ENCODE measurements at regions not wholly inside any gene's neighbourhood (a gene's known extent, or its start where the extent isn't known, plus 50 kb on each side); places are given as distances from the start of the nearest gene placed in this dataset.

DNA sequence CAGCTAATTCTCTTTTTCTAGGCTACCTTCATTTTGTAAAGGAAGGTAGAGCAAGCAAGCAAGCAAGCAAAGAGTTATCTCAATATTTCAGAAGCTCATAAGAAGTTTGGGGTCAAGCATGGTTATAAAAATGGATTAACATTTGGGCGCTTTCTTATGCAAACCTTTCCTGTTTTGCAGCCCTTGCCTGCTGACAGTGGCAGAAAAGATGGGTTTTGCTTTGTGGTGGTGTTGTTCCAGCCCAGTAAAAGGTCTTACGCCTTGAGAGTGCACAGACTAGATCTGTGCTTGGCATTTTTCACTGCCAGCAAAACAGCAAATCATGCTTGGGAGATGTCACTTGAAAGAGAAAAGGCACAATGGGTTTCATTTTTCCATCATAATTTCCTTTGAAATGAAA is 1320.6 kb upstream of the CELF4 start:
- no peaks in the 10 kb centered on the region for H3K9me3 Mint-ChIP-seq (ENCODE audit: unreplicated experiment)
- intact Hi-C loops (cut with micrococcal nuclease): no loop called here
- H3K4me3 Mint-ChIP-seq (ENCODE audit: unreplicated experiment): no peak overlapping the region
- no TSS peak for BruUV-seq (replicated peaks)
- no peak overlapping the region for H3K27ac Mint-ChIP-seq (ENCODE audit: low read depth, unreplicated experiment)
- no peak for DNase-seq (ENCODE audit: unreplicated experiment)
- no peaks in the 10 kb centered on the region for H3K4me1 Mint-ChIP-seq (ENCODE audit: insufficient read depth, unreplicated experiment)
- ChIA-PET CTCF (no interaction called here), POLR2A (no interaction called here)
- TF ChIP-seq CTCF (IDR thresholded peaks at IDR 0.05; ENCODE audit: unreplicated experiment): no peak
- no peaks in the 10 kb centered on the region for H3K27me3 Mint-ChIP-seq (ENCODE audit: insufficient read depth, unreplicated experiment)
- no peaks in the 10 kb centered on the region for H3K36me3 Mint-ChIP-seq (ENCODE audit: insufficient read depth, unreplicated experiment)

- Mint-ChIP-seq H3K36me3 (ENCODE audit: insufficient read depth, unreplicated experiment) (no peaks in the 10 kb centered on the region), H3K4me3 (ENCODE audit: unreplicated experiment) (no peak overlapping the region), H3K4me1 (ENCODE audit: insufficient read depth, unreplicated experiment) (no peaks in the 10 kb centered on the region), H3K27ac (ENCODE audit: low read depth, unreplicated experiment) (no peak overlapping the region), H3K9me3 (ENCODE audit: unreplicated experiment) (no peaks in the 10 kb centered on the region), H3K27me3 (ENCODE audit: insufficient read depth, unreplicated experiment) (no peaks in the 10 kb centered on the region)
- no peak for TF ChIP-seq CTCF (IDR thresholded peaks at IDR 0.05; ENCODE audit: unreplicated experiment)
- BruUV-seq (replicated peaks): no TSS peak
- DNase-seq (ENCODE audit: unreplicated experiment): no peak
- ChIA-PET CTCF (no interaction called here), POLR2A (no interaction called here)
- intact Hi-C loops (cut with micrococcal nuclease): no loop called here
Measured at GRCh38 chr18:38884050-38884449, 1318.5 kb upstream of the CELF4 start.

DNA sequence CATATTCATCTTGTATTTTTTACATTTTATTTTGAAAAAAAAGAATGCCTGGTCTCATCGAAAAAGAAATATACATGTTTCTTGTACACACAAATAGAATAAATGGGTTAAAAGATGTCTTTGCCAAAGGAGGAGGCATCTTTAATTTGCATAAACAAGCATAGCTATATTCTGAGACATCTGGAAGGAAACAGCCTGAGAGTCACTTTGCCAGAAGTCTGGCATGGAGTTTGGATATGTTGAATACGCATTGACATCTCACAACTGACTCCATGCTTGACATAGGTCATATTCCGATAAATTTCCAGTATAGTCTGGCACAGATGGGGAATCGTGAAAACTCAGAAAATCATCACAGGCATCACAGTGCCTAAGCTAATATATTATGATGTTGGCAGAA is 1317.5 kb upstream of the CELF4 start:
- ChIA-PET POLR2A (no interaction called here), CTCF (interaction anchor here (0.7 kb wide), 1 partner anchor 1154 kb away, joined by 3 read pairs; no protein-coding TSS in a partner anchor)
- Mint-ChIP-seq H3K36me3 (ENCODE audit: insufficient read depth, unreplicated experiment) (no peaks in the 10 kb centered on the region), H3K27ac (ENCODE audit: low read depth, unreplicated experiment) (no peak overlapping the region), H3K27me3 (ENCODE audit: insufficient read depth, unreplicated experiment) (no peaks in the 10 kb centered on the region), H3K4me3 (ENCODE audit: unreplicated experiment) (no peak overlapping the region), H3K4me1 (ENCODE audit: insufficient read depth, unreplicated experiment) (no peaks in the 10 kb centered on the region), H3K9me3 (ENCODE audit: unreplicated experiment) (no peaks in the 10 kb centered on the region)
- no peak for TF ChIP-seq CTCF (IDR thresholded peaks at IDR 0.05; ENCODE audit: unreplicated experiment)
- DNase-seq (ENCODE audit: unreplicated experiment): no peak
- no TSS peak for BruUV-seq (replicated peaks)
- intact Hi-C loops (cut with micrococcal nuclease): no loop called here

DNA sequence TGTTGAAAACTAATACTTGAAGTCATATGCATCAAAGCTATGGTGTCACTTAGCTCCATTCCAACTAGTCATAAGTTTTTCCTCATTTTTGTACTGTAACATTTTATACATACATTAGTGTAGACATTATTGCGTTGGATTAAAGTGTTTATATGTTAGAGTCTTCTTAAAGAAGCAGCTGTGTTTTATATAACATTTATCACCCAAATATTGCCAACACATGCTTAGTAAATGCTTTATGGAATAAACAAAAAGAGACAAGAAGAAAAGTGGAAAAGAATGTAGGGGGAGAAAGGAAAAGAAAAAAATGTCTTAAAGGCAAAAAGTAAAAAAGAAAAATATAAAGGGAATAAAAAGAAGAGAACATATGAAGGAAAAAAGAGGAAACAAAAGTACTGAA is 1314.3 kb upstream of the CELF4 start:
- POLR2A ChIA-PET: interaction anchor here (0.7 kb wide), 1 partner anchor 212 kb away, joined by 4 read pairs; no protein-coding TSS in a partner anchor
- TF ChIP-seq CTCF (IDR thresholded peaks at IDR 0.05; ENCODE audit: unreplicated experiment): no peak
- intact Hi-C loops (cut with micrococcal nuclease): no loop called here
- H3K27ac Mint-ChIP-seq (ENCODE audit: low read depth, unreplicated experiment): no peak overlapping the region
- CTCF ChIA-PET: no interaction called here
- no peaks in the 10 kb centered on the region for H3K36me3 Mint-ChIP-seq (ENCODE audit: insufficient read depth, unreplicated experiment)
- no peak overlapping the region for H3K4me3 Mint-ChIP-seq (ENCODE audit: unreplicated experiment)
- H3K27me3 Mint-ChIP-seq (ENCODE audit: insufficient read depth, unreplicated experiment): no peaks in the 10 kb centered on the region
- BruUV-seq (replicated peaks): no TSS peak
- DNase-seq (ENCODE audit: unreplicated experiment): no peak
- no peaks in the 10 kb centered on the region for H3K4me1 Mint-ChIP-seq (ENCODE audit: insufficient read depth, unreplicated experiment)
- no peaks in the 10 kb centered on the region for H3K9me3 Mint-ChIP-seq (ENCODE audit: unreplicated experiment)

All from MCF 10A (cell line).